Loucy (cell line): ENCODE measurements at regions not wholly inside any gene's neighbourhood (a gene's known extent, or its start where the extent isn't known, plus 50 kb on each side); places are given as distances from the start of the nearest gene placed in this dataset.

ENCODE experiments used
- CTCF ChIP-seq: fragments of 200-600 bp; sonication (generic); conservative IDR thresholded peaks from 2 replicates; pipeline ENCODE4 v1.5.1; 2014; ENCODE audit warnings: mild to moderate bottlenecking, antibody characterized with exemption, low read length
- EZH2phosphoT487 ChIP-seq: fragments of 200-600 bp; IDR thresholded peaks from 2 replicates; pipeline ENCODE4 v1.6.1; 2018; ENCODE audit warnings: antibody characterized with exemption, mild to moderate bottlenecking, moderate library complexity, borderline replicate concordance

- TF ChIP-seq CTCF (no peak), EZH2phosphoT487 (no peak)
Measured at GRCh38 chr1:88252745-88253144, 431.3 kb upstream of the PKN2 start.
